Karpas-422 (cell line): ENCODE measurements at regions not wholly inside any gene's neighbourhood (a gene's known extent, or its start where the extent isn't known, plus 50 kb on each side); places are given as distances from the start of the nearest gene placed in this dataset.

Experiments
- DNase-seq: peaks from one replicate; pipeline ENCODE4 v3.0.0-alpha.2; 2015
- H2AFZ ChIP-seq: fragments of 200-600 bp; sonication (generic); 2 replicates; pipeline ENCODE4 v1.6.1; 2014; ENCODE audit warnings: antibody characterized with exemption, low read length, mixed read lengths
- H3K27ac ChIP-seq: fragments of 200-600 bp; sonication (generic); 2 replicates; pipeline ENCODE4 v1.5.1; 2014; ENCODE audit warnings: mild to moderate bottlenecking, low read length, moderate library complexity
- H3K27me3 ChIP-seq: fragments of 200-600 bp; sonication (generic); 2 replicates; pipeline ENCODE4 v1.6.1; 2014; ENCODE audit warnings: low read length, mixed read lengths
- H3K36me3 ChIP-seq: fragments of 200-600 bp; sonication (generic); 2 replicates; pipeline ENCODE4 v1.6.1; 2014; ENCODE audit warnings: low read length, mixed read lengths; ENCODE audit not compliant: insufficient read depth
- H3K4me1 ChIP-seq: fragments of 200-600 bp; sonication (generic); 2 replicates; pipeline ENCODE4 v1.6.1; 2014; ENCODE audit warnings: mild to moderate bottlenecking, low read length, mixed read lengths
- H3K4me2 ChIP-seq: fragments of 200-600 bp; sonication (generic); 2 replicates; pipeline ENCODE4 v1.6.1; 2014; ENCODE audit warnings: low read length, low read depth, mild to moderate bottlenecking; ENCODE audit not compliant: poor library complexity, severe bottlenecking
- H3K4me3 ChIP-seq: fragments of 200-600 bp; sonication (generic); 2 replicates; pipeline ENCODE4 v1.5.1; 2014; ENCODE audit warnings: mild to moderate bottlenecking, antibody characterized with exemption, low read length, mixed read lengths
- H3K79me2 ChIP-seq: fragments of 200-600 bp; sonication (generic); 2 replicates; pipeline ENCODE4 v1.6.1; 2014; ENCODE audit warnings: mild to moderate bottlenecking, low read length, mixed read lengths
- H3K9ac ChIP-seq: fragments of 200-600 bp; sonication (generic); 2 replicates; pipeline ENCODE4 v1.6.0; 2014; ENCODE audit warnings: low read length
- H3K9me2 ChIP-seq: fragments of 200-600 bp; sonication (generic), shearing (Covaris generic); replicated peaks from 2 replicates; pipeline ENCODE4 v1.6.0; 2014; ENCODE audit warnings: mild to moderate bottlenecking, low read length, moderate library complexity; ENCODE audit not compliant: insufficient read depth
- H3K9me3 ChIP-seq: fragments of 300-700, 200-600 bp; sonication (generic); 2 replicates; pipeline ENCODE4 v1.6.1; 2014; ENCODE audit warnings: low read length, mixed read lengths
- H4K20me1 ChIP-seq: fragments of 200-600 bp; sonication (generic); 2 replicates; pipeline ENCODE4 v1.6.1; 2014; ENCODE audit warnings: mild to moderate bottlenecking, antibody characterized with exemption, low read length, low read depth; ENCODE audit not compliant: insufficient read depth

- Histone ChIP-seq H3K4me3 (no peak overlapping the region), H4K20me1 (no peaks in the 10 kb centered on the region), H3K4me1 (no peaks in the 10 kb centered on the region), H3K27me3 (no peaks in the 10 kb centered on the region), H3K36me3 (no peaks in the 10 kb centered on the region), H3K27ac (no peak overlapping the region), H3K79me2 (no peaks in the 10 kb centered on the region), H3K4me2 (no peak overlapping the region), H2AFZ (no peak overlapping the region), H3K9ac (no peak overlapping the region), H3K9me2 (no peaks in the 10 kb centered on the region), H3K9me3 (no peaks in the 10 kb centered on the region)
- no peak for DNase-seq
Observed at GRCh38 chr13:26976313-26976712, 195.3 kb downstream of the USP12 start.

GRCh38 chr13:26973946-26974345 lies 197.7 kb downstream of the USP12 start:
- no peak overlapping the region for H2AFZ ChIP-seq
- no peaks in the 10 kb centered on the region for H3K79me2 ChIP-seq
- H3K27me3 ChIP-seq = no peaks in the 10 kb centered on the region
- no peaks in the 10 kb centered on the region for H3K9me3 ChIP-seq
- H3K9me2 ChIP-seq = no peaks in the 10 kb centered on the region
- H3K4me2 ChIP-seq = no peak overlapping the region
- DNase-seq = no peak
- no peaks in the 10 kb centered on the region for H3K4me1 ChIP-seq
- H3K36me3 ChIP-seq = no peaks in the 10 kb centered on the region
- H3K4me3 ChIP-seq = no peak overlapping the region
- no peak overlapping the region for H3K27ac ChIP-seq
- H3K9ac ChIP-seq = no peak overlapping the region
- no peaks in the 10 kb centered on the region for H4K20me1 ChIP-seq

GRCh38 chr13:26973295-26973694 lies 198.3 kb downstream of the USP12 start:
- Histone ChIP-seq H3K9me2 (no peaks in the 10 kb centered on the region), H3K4me3 (no peak overlapping the region)
- DNase-seq = no peak

GRCh38 chr13:26971990-26972887 lies 199.4 kb downstream of the USP12 start:
- Histone ChIP-seq H3K9me2 (no peaks in the 10 kb centered on the region), H3K79me2 (no peaks in the 10 kb centered on the region), H3K4me2 (no peak overlapping the region), H2AFZ (no peak overlapping the region), H3K36me3 (no peaks in the 10 kb centered on the region), H3K4me3 (no peak overlapping the region), H3K9ac (no peak overlapping the region), H4K20me1 (no peaks in the 10 kb centered on the region), H3K27ac (no peak overlapping the region), H3K27me3 (no peaks in the 10 kb centered on the region), H3K4me1 (no peaks in the 10 kb centered on the region), H3K9me3 (no peaks in the 10 kb centered on the region)
- DNase-seq = no peak

More at GRCh38 chr13:26973295-26973694, 198.3 kb downstream of the USP12 start:
- no peak overlapping the region for H2AFZ ChIP-seq
- no peaks in the 10 kb centered on the region for H3K4me1 ChIP-seq
- no peak overlapping the region for H3K4me2 ChIP-seq
- no peaks in the 10 kb centered on the region for H3K9me3 ChIP-seq
- no peaks in the 10 kb centered on the region for H3K27me3 ChIP-seq
- H3K9ac ChIP-seq = no peak overlapping the region
- no peaks in the 10 kb centered on the region for H3K36me3 ChIP-seq
- no peak overlapping the region for H3K27ac ChIP-seq
- H4K20me1 ChIP-seq = no peaks in the 10 kb centered on the region
- H3K79me2 ChIP-seq = no peaks in the 10 kb centered on the region

- Histone ChIP-seq H3K27me3 (no peaks in the 10 kb centered on the region), H3K36me3 (no peaks in the 10 kb centered on the region), H3K4me2 (no peak overlapping the region), H3K4me1 (peaks cover 10% of the 10 kb centered on the region), H3K79me2 (no peaks in the 10 kb centered on the region), H4K20me1 (no peaks in the 10 kb centered on the region), H2AFZ (no peak overlapping the region), H3K4me3 (no peak overlapping the region), H3K9me3 (no peaks in the 10 kb centered on the region), H3K27ac (no peak overlapping the region), H3K9me2 (no peaks in the 10 kb centered on the region), H3K9ac (no peak overlapping the region)
- no peak for DNase-seq
Observed at GRCh38 chr13:26968431-26969341, 202.9 kb downstream of the USP12 start.

- H2AFZ ChIP-seq = no peak overlapping the region
- H3K4me2 ChIP-seq = no peak overlapping the region
- no peaks in the 10 kb centered on the region for H3K79me2 ChIP-seq
- peaks cover 10% of the 10 kb centered on the region for H3K4me1 ChIP-seq
- no peak for DNase-seq
- H4K20me1 ChIP-seq = no peaks in the 10 kb centered on the region
- no peak overlapping the region for H3K4me3 ChIP-seq
- no peak overlapping the region for H3K9ac ChIP-seq
- no peaks in the 10 kb centered on the region for H3K9me2 ChIP-seq
- H3K27ac ChIP-seq = no peak overlapping the region
- H3K36me3 ChIP-seq = no peaks in the 10 kb centered on the region
- no peaks in the 10 kb centered on the region for H3K9me3 ChIP-seq
- H3K27me3 ChIP-seq = no peaks in the 10 kb centered on the region
Observed at GRCh38 chr13:26967119-26968038, 204.2 kb downstream of the USP12 start.

GRCh38 chr13:26966701-26967080 lies 204.9 kb downstream of the USP12 start:
- H3K9me2 ChIP-seq = no peaks in the 10 kb centered on the region
- no peaks in the 10 kb centered on the region for H3K27me3 ChIP-seq
- no peak overlapping the region for H3K27ac ChIP-seq
- no peak for DNase-seq
- H3K9me3 ChIP-seq = no peaks in the 10 kb centered on the region
- no peak overlapping the region for H2AFZ ChIP-seq
- no peak overlapping the region for H3K9ac ChIP-seq
- H3K4me3 ChIP-seq = no peak overlapping the region
- H3K79me2 ChIP-seq = no peaks in the 10 kb centered on the region
- no peaks in the 10 kb centered on the region for H4K20me1 ChIP-seq
- H3K36me3 ChIP-seq = no peaks in the 10 kb centered on the region
- H3K4me2 ChIP-seq = no peak overlapping the region
- H3K4me1 ChIP-seq = peaks cover 10% of the 10 kb centered on the region
